GM10266 (cell line): ENCODE measurements at regions not wholly inside any gene's neighbourhood (a gene's known extent, or its start where the extent isn't known, plus 50 kb on each side); places are given as distances from the start of the nearest gene placed in this dataset.
"Not testable (repeated sequence)": the region's sequence is repeated elsewhere in the genome, so short reads cannot be mapped to it uniquely, and the experiment has no call there.

Experiments used
- DNase-seq: peaks from one replicate; pipeline ENCODE4 v3.0.0; 2012; ENCODE audit errors: extremely low spot score
- TF ChIP-seq, protein P1 (sequence below): IDR thresholded peaks from 2 replicates; pipeline ENCODE4 v1.5.1; 2012; ENCODE audit warnings: mild to moderate bottlenecking, low read depth; ENCODE audit not compliant: control insufficient read depth, insufficient read depth; ENCODE audit errors: missing control alignments

DNA sequence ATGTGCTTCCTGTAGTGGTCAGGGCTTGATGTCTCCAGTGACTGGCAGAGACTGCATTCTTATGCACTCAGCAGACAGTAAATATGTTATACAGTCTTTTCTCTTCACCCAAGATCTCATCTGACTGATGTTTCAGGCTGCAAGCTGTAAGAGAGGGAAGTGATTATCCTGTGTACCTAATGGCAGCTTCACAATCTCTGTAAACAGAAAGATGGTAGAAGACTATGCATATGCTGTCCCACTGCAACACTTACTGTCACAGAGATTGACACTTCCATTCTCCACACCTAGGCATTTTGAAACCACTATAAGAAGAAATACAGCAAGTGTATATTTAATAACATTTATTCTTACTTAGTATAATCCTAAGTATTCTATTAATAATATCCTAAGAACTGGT is 97.6 kb upstream of the ANXA1 start:
- no peak for DNase-seq
- TF ChIP-seq, protein P1, sequence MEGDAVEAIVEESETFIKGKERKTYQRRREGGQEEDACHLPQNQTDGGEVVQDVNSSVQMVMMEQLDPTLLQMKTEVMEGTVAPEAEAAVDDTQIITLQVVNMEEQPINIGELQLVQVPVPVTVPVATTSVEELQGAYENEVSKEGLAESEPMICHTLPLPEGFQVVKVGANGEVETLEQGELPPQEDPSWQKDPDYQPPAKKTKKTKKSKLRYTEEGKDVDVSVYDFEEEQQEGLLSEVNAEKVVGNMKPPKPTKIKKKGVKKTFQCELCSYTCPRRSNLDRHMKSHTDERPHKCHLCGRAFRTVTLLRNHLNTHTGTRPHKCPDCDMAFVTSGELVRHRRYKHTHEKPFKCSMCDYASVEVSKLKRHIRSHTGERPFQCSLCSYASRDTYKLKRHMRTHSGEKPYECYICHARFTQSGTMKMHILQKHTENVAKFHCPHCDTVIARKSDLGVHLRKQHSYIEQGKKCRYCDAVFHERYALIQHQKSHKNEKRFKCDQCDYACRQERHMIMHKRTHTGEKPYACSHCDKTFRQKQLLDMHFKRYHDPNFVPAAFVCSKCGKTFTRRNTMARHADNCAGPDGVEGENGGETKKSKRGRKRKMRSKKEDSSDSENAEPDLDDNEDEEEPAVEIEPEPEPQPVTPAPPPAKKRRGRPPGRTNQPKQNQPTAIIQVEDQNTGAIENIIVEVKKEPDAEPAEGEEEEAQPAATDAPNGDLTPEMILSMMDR, result no peak

DNA sequence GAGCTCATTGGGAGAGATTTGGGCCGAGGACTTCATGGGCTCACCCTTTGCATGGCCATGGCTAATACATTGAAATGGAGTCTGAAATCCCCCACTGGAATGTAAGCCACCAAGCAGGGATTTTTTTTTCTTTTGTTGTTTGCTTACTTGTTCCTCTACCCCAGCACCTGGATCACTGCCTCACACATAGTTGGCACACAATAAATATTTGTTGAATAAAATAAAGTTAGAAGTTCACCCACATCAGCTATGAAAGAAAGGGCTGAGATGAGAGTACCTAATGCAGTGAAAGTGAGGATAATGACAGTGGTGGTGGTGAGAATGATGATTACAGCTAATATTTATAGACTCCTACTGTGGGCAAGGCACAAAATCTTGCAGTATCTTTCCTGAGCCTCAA is 98.1 kb upstream of the ANXA1 start:
- TF ChIP-seq, protein P1, result no peak
- no peak for DNase-seq

DNA sequence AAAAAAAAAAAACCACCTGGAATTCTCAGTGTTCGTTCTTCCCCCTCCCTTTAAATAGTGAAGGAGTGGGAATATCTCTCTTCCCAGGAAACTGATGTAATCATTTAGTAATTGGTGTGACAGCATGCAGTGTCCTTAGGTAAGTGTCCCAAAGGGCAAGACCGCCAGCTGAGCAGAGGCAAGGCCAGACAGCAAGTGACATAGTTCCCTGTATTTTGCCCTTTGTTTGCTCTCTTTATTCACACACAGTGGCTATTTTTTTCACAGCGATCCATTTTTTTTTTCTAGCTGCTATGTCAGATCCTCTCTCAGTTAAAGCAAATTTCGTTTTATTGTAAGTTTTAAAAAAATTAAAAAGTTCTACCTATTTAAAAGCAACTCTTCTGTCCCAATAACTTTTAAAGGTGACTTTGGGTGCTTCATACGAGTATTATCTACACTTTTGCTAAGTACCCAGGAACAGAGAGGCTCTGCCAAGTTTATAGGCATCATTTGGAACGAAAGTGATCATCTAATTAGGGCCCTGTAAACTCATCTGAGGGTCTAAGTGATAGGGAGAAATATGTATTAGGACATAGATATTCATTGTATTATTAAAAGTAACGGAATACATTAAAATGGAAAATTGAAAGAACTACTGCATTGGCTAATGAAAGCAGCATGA is 98.2 kb upstream of the ALDH1A1 start:
- DNase-seq, result no peak
- TF ChIP-seq, protein P1, result no peak

DNA sequence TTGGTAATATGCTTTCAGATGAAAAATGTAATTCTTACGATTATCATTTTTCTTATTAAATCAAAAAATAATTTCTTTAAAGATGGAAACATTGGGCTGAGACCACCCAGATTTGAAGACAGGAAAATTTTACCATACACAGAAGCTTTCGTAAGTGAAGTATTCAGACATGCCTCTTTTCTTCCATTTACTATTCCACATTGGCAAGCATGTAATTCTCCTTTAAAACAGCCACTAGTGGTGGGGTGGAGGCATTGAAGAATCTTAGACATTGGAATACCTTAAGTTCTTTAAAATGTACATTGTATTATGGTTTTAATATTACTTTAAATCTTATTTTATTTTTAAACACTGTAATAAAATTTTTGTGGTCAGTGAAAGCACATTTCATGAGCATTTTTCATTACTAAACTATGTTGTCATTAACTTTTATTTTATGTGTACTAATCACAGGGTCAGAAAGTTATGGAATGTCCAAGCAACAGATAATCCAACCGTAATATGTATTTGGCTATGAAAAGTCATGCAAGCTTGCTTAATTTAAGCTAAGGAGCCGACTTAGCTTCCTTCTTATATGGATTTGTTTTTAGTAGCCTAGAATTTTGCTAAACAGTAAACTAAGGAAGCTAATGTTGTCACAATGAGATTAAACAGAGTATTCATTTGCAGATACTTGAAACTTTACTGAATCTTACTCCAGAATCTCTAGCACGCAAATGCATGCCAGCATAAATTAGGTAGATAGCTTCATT is 97.4 kb upstream of the ALDH1A1 start:
- DNase-seq, result no peak
- TF ChIP-seq, protein P1, result no peak

DNA sequence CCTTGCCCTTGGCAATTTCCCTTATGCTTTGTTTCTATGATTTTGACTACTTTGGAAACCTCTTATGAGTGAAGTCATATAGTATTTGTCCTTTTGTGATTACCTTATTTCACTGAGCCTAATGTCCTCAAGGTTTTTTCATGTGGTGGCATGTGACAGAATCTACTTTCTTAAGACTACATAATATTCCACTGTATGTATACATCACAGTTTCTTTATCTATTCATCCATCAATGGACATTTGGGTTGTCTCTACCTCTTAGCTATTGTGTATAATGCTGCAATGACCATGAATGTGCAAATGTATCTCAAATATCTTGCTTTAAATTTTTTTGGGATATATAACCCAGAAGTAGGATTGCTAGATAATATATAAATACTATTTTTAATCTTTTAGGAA is 96.4 kb upstream of the ALDH1A1 start:
- TF ChIP-seq, protein P1, result no peak
- DNase-seq, result no peak

DNA sequence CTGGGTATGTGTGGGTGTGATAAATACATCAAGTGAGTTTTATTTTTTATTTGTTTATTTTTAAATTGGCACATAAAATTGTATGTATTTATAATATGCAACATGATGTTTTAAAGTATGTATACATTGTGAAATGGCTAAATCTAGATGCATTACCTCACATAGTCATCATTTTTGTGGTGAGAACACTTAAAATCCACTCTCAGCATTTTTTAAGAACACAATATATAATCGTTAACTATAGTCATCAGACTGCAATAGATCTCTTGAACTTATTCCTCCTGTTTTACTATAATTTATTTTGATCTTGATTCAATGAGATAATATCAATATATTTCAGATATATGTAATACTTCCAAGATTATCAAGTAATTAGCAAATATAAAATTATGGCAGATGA is 93.9 kb upstream of the ALDH1A1 start:
- TF ChIP-seq, protein P1, result no peak
- DNase-seq, result no peak

DNA sequence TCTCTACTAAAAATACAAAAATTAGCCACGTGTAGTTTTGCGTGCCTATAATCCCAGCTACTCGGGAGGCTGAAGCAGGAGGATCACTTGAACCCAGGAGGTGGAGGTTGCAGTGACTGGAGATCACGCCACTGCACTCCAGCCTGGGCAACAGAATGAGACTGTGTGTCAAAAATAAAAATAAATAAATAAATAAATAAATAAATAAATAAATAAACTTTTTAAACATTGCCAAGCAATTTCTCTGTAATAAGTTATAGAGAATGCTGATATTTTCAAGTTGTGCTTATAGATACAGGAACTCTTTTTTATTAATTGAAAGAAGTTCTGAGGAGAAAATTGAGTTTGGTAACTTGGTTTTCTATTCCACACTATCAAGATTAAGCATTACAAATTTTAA is 91.9 kb upstream of the ALDH1A1 start:
- not testable (repeated sequence) for DNase-seq
